Activated T-cell treated with anti-CD3 and anti-CD28 coated beads, Interleukin-2, amount 50 U/mL, for 72 hours (primary cell): ENCODE measurements at regions not wholly inside any gene's neighbourhood (a gene's known extent, or its start where the extent isn't known, plus 50 kb on each side); places are given as distances from the start of the nearest gene placed in this dataset.

Experiments used
- ATAC-seq, 2 donors: fragments of 150-1000 bp; cut with Tn5 transposase; replicated peaks in 1 of 2; 2 replicates each; pipeline ENCODE4 v1.10.0; 2021; ENCODE audit warnings: moderate library complexity in 2 of 2, mild to moderate bottlenecking in 1 of 2
- DNase-seq, 2 donors: peaks; one replicate each; pipeline ENCODE4 v3.0.0; 2021 to 2022; ENCODE audit warnings: mixed read lengths in 1 of 2
- H3K27ac Mint-ChIP-seq: one replicate; pipeline ENCODE4 v1.8.0; 2022; ENCODE audit warnings: mild to moderate bottlenecking, moderate library complexity, mixed read lengths
- H3K27me3 Mint-ChIP-seq: one replicate; pipeline ENCODE4 v1.8.0; 2022; ENCODE audit warnings: low read depth, mixed read lengths
- H3K36me3 Mint-ChIP-seq, 2 donors: one replicate each; pipeline ENCODE4 v1.8.0; 2022; ENCODE audit warnings: mixed read lengths in 2 of 2, mild to moderate bottlenecking in 1 of 2; ENCODE audit not compliant: insufficient read depth in 2 of 2
- H3K4me1 Mint-ChIP-seq: one replicate; pipeline ENCODE4 v1.8.0; 2022; ENCODE audit warnings: low read depth, mixed read lengths
- H3K4me3 Mint-ChIP-seq, 2 donors: one replicate each; pipeline ENCODE4 v1.8.0; 2022; ENCODE audit warnings: mild to moderate bottlenecking in 2 of 2, mixed read lengths in 2 of 2, moderate library complexity in 2 of 2
- H3K9me3 Mint-ChIP-seq, 2 donors: one replicate each; pipeline ENCODE4 v1.8.0; 2022; ENCODE audit warnings: mixed read lengths in 2 of 2

GRCh38 chr3:117903226-117903625 lies 1131.4 kb downstream of the IGSF11 start:
- H3K27ac Mint-ChIP-seq: no peak overlapping the region
- peaks cover 8 to 11% of the 10 kb centered on the region in 2 donors for H3K9me3 Mint-ChIP-seq
- H3K4me3 Mint-ChIP-seq: no peak overlapping the region
- DNase-seq: no peak
- ATAC-seq: no peak
- no peaks in the 10 kb centered on the region for H3K27me3 Mint-ChIP-seq
- H3K36me3 Mint-ChIP-seq: no peaks in the 10 kb centered on the region
- no peaks in the 10 kb centered on the region for H3K4me1 Mint-ChIP-seq

- Mint-ChIP-seq H3K4me3 (no peak overlapping the region), H3K27ac (no peak overlapping the region), H3K36me3 (no peaks in the 10 kb centered on the region), H3K27me3 (no peaks in the 10 kb centered on the region), H3K9me3 (peaks cover 2 to 3% of the 10 kb centered on the region in 2 donors), H3K4me1 (no peaks in the 10 kb centered on the region)
- DNase-seq: no peak
- no peak for ATAC-seq
Measured at GRCh38 chr3:117910820-117911521, 1123.7 kb downstream of the IGSF11 start.

GRCh38 chr3:117912352-117912751 lies 1122.3 kb downstream of the IGSF11 start:
- no peak for ATAC-seq
- no peak for DNase-seq
- H3K4me3 Mint-ChIP-seq: no peak overlapping the region
- H3K9me3 Mint-ChIP-seq: peaks cover 0 to 4% of the 10 kb centered on the region in 2 donors
- no peak overlapping the region for H3K27ac Mint-ChIP-seq
- H3K4me1 Mint-ChIP-seq: no peaks in the 10 kb centered on the region
- H3K27me3 Mint-ChIP-seq: no peaks in the 10 kb centered on the region
- no peaks in the 10 kb centered on the region for H3K36me3 Mint-ChIP-seq

GRCh38 chr3:117914540-117915100 lies 1120.0 kb downstream of the IGSF11 start:
- Mint-ChIP-seq H3K9me3 (peaks cover 0 to 4% of the 10 kb centered on the region in 2 donors), H3K4me3 (no peak overlapping the region), H3K27ac (no peak overlapping the region), H3K36me3 (no peaks in the 10 kb centered on the region), H3K27me3 (no peaks in the 10 kb centered on the region), H3K4me1 (no peaks in the 10 kb centered on the region)
- ATAC-seq: no peak
- no peak for DNase-seq

GRCh38 chr3:117916839-117917238 lies 1117.8 kb downstream of the IGSF11 start:
- DNase-seq: no peak

GRCh38 chr3:117919621-117920020 lies 1115.0 kb downstream of the IGSF11 start:
- H3K27me3 Mint-ChIP-seq: no peaks in the 10 kb centered on the region
- DNase-seq (no peak), ATAC-seq (no peak)
- no peaks in the 10 kb centered on the region for H3K4me1 Mint-ChIP-seq
- H3K36me3 Mint-ChIP-seq: no peaks in the 10 kb centered on the region
- H3K9me3 Mint-ChIP-seq: peaks cover 0 to 2% of the 10 kb centered on the region in 2 donors
- H3K27ac Mint-ChIP-seq: no peak overlapping the region
- no peak overlapping the region for H3K4me3 Mint-ChIP-seq

More at GRCh38 chr3:117916839-117917238, 1117.8 kb downstream of the IGSF11 start:
- no peak for ATAC-seq
- H3K4me1 Mint-ChIP-seq: no peaks in the 10 kb centered on the region
- H3K9me3 Mint-ChIP-seq: peaks cover 0 to 2% of the 10 kb centered on the region in 2 donors
- no peak overlapping the region for H3K4me3 Mint-ChIP-seq
- H3K27me3 Mint-ChIP-seq: no peaks in the 10 kb centered on the region
- H3K36me3 Mint-ChIP-seq: no peaks in the 10 kb centered on the region
- no peak overlapping the region for H3K27ac Mint-ChIP-seq

- no peak for DNase-seq
- H3K27ac Mint-ChIP-seq: no peak overlapping the region
- H3K4me1 Mint-ChIP-seq: no peaks in the 10 kb centered on the region
Measured at GRCh38 chr3:117920253-117920898, 1114.3 kb downstream of the IGSF11 start.

GRCh38 chr3:117921411-117921810 lies 1113.2 kb downstream of the IGSF11 start:
- H3K4me3 Mint-ChIP-seq: no peak overlapping the region
- H3K27ac Mint-ChIP-seq: no peak overlapping the region
- H3K4me1 Mint-ChIP-seq: no peaks in the 10 kb centered on the region
- no peak for ATAC-seq
- no peak for DNase-seq
- H3K36me3 Mint-ChIP-seq: no peaks in the 10 kb centered on the region
- no peaks in the 10 kb centered on the region for H3K9me3 Mint-ChIP-seq
- H3K27me3 Mint-ChIP-seq: no peaks in the 10 kb centered on the region

More at GRCh38 chr3:117920253-117920898, 1114.3 kb downstream of the IGSF11 start:
- ATAC-seq: no peak
- Mint-ChIP-seq H3K27me3 (no peaks in the 10 kb centered on the region), H3K36me3 (no peaks in the 10 kb centered on the region), H3K9me3 (peaks cover 0 to 2% of the 10 kb centered on the region in 2 donors), H3K4me3 (no peak overlapping the region)

- H3K36me3 Mint-ChIP-seq: no peaks in the 10 kb centered on the region
- no peaks in the 10 kb centered on the region for H3K4me1 Mint-ChIP-seq
- ATAC-seq: no peak
- H3K9me3 Mint-ChIP-seq: no peaks in the 10 kb centered on the region
- DNase-seq: no peak
- H3K4me3 Mint-ChIP-seq: no peak overlapping the region
- H3K27me3 Mint-ChIP-seq: no peaks in the 10 kb centered on the region
- H3K27ac Mint-ChIP-seq: no peak overlapping the region
Measured at GRCh38 chr3:117922039-117922438, 1112.6 kb downstream of the IGSF11 start.

GRCh38 chr3:117926819-117927218 lies 1107.8 kb downstream of the IGSF11 start:
- DNase-seq (no peak), ATAC-seq (no peak)
- H3K27ac Mint-ChIP-seq: no peak overlapping the region
- H3K27me3 Mint-ChIP-seq: no peaks in the 10 kb centered on the region
- H3K4me1 Mint-ChIP-seq: no peaks in the 10 kb centered on the region
- no peaks in the 10 kb centered on the region for H3K36me3 Mint-ChIP-seq
- H3K4me3 Mint-ChIP-seq: no peak overlapping the region
- H3K9me3 Mint-ChIP-seq: peaks cover 0 to 3% of the 10 kb centered on the region in 2 donors

GRCh38 chr3:117927825-117928224 lies 1106.8 kb downstream of the IGSF11 start:
- Mint-ChIP-seq H3K27me3 (no peaks in the 10 kb centered on the region), H3K27ac (no peak overlapping the region), H3K9me3 (peaks cover 0 to 4% of the 10 kb centered on the region in 2 donors), H3K36me3 (no peaks in the 10 kb centered on the region), H3K4me1 (no peaks in the 10 kb centered on the region), H3K4me3 (no peak overlapping the region)
- ATAC-seq (no peak), DNase-seq (no peak)

- no peaks in the 10 kb centered on the region for H3K36me3 Mint-ChIP-seq
- peaks cover 0 to 4% of the 10 kb centered on the region in 2 donors for H3K9me3 Mint-ChIP-seq
- no peaks in the 10 kb centered on the region for H3K4me1 Mint-ChIP-seq
- DNase-seq (no peak), ATAC-seq (no peak)
- no peaks in the 10 kb centered on the region for H3K27me3 Mint-ChIP-seq
- no peak overlapping the region for H3K4me3 Mint-ChIP-seq
- no peak overlapping the region for H3K27ac Mint-ChIP-seq
Measured at GRCh38 chr3:117928836-117929235, 1105.8 kb downstream of the IGSF11 start.

GRCh38 chr3:117932441-117932840 lies 1102.2 kb downstream of the IGSF11 start:
- peaks cover 2 to 6% of the 10 kb centered on the region in 2 donors for H3K9me3 Mint-ChIP-seq
- H3K4me3 Mint-ChIP-seq: no peak overlapping the region
- ATAC-seq (no peak), DNase-seq (no peak)
- no peaks in the 10 kb centered on the region for H3K4me1 Mint-ChIP-seq
- H3K27ac Mint-ChIP-seq: no peak overlapping the region
- no peaks in the 10 kb centered on the region for H3K36me3 Mint-ChIP-seq
- H3K27me3 Mint-ChIP-seq: no peaks in the 10 kb centered on the region
